HuH-7.5 (cell line): ENCODE measurements at regions not wholly inside any gene's neighbourhood (a gene's known extent, or its start where the extent isn't known, plus 50 kb on each side); places are given as distances from the start of the nearest gene placed in this dataset.
"Not testable (repeated sequence)": the region's sequence is repeated elsewhere in the genome, so short reads cannot be mapped to it uniquely, and the experiment has no call there.

Source experiments
- DNase-seq: peaks from one replicate; pipeline ENCODE4 v3.0.0; 2011; ENCODE audit warnings: low spot score

- peak; percentile 4 for DNase-seq
These were observed 680.4 kb upstream of the SPRY2 start for GRCh38 chr13:81021284-81021840.

- no peak for DNase-seq
These were observed 679.1 kb upstream of the SPRY2 start for GRCh38 chr13:81020010-81020409.

GRCh38 chr13:81018936-81019335, 678.0 kb upstream of the SPRY2 start:
- no peak for DNase-seq

GRCh38 chr13:81017513-81018152, 676.7 kb upstream of the SPRY2 start:
- DNase-seq: peak; percentile 12

- DNase-seq: no peak
These were observed 671.1 kb upstream of the SPRY2 start for GRCh38 chr13:81012031-81012430.

- DNase-seq: no peak
These were observed 661.0 kb upstream of the SPRY2 start for GRCh38 chr13:81001828-81002385.

- DNase-seq: not testable (repeated sequence)
These were observed 657.7 kb upstream of the SPRY2 start for GRCh38 chr13:80998603-80999002.

GRCh38 chr13:80989747-80990146, 648.8 kb upstream of the SPRY2 start:
- no peak for DNase-seq

GRCh38 chr13:80989241-80989640, 648.3 kb upstream of the SPRY2 start:
- DNase-seq: no peak

GRCh38 chr13:80988391-80989151, 647.6 kb upstream of the SPRY2 start:
- DNase-seq: no peak

- DNase-seq: peak; percentile 13
These were observed 638.2 kb upstream of the SPRY2 start for GRCh38 chr13:80979035-80979641.

GRCh38 chr13:80977168-80977567, 636.2 kb upstream of the SPRY2 start:
- no peak for DNase-seq

- no peak for DNase-seq
These were observed 635.0 kb upstream of the SPRY2 start for GRCh38 chr13:80975903-80976302.

GRCh38 chr13:80973721-80974120, 632.8 kb upstream of the SPRY2 start:
- no peak for DNase-seq

- no peak for DNase-seq
These were observed 632.0 kb upstream of the SPRY2 start for GRCh38 chr13:80972857-80973478.

- no peak for DNase-seq
These were observed 624.2 kb upstream of the SPRY2 start for GRCh38 chr13:80965097-80965496.

- no peak for DNase-seq
These were observed 621.9 kb upstream of the SPRY2 start for GRCh38 chr13:80962855-80963254.

- no peak for DNase-seq
These were observed 621.2 kb upstream of the SPRY2 start for GRCh38 chr13:80962173-80962572.

GRCh38 chr13:80957019-80957655, 616.2 kb upstream of the SPRY2 start:
- DNase-seq: no peak

- no peak for DNase-seq
These were observed 614.6 kb upstream of the SPRY2 start for GRCh38 chr13:80955501-80955900.

GRCh38 chr13:80952158-80952557, 611.2 kb upstream of the SPRY2 start:
- DNase-seq: no peak
